ENCODE measurements at regions not wholly inside any gene's neighbourhood (a gene's known extent, or its start where the extent isn't known, plus 50 kb on each side); places are given as distances from the start of the nearest gene placed in this dataset.
A peak's percentile ranks its signal among the peaks of the same experiment; 100 is the strongest.

DNA sequence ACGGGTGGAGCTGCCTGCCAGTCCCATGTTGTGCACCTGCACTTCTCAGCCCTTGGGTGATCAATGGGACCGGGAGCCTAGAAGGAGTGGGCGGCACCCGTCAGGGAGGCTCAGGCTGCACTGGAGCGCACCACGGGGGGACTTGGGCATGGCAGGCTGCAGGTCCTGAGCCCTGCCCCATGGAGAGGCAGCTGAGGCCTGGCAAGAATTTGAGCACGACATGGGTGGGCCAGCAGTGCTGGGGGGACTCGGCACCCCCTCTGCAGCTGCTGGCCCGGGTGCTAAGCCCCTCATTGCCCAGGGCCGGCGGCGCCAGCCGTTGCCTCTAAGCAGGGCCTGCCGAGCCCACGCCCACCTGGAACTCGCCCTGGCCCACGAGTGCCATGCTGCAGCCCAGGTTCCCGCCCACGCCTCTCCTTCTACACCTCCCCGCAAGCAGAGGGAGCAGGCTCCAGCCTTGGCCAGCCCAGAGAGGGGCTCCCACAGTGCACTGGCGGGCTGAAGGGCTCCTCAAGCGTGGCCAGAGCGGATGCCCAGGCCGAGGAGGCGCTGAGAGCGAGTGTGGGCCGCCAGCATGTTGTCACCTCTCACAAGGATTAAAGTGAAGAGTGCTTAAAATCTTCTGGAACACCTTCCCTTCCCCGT, 372.0 kb downstream of the ETS1 start:
- DNase-seq = no peak

DNA sequence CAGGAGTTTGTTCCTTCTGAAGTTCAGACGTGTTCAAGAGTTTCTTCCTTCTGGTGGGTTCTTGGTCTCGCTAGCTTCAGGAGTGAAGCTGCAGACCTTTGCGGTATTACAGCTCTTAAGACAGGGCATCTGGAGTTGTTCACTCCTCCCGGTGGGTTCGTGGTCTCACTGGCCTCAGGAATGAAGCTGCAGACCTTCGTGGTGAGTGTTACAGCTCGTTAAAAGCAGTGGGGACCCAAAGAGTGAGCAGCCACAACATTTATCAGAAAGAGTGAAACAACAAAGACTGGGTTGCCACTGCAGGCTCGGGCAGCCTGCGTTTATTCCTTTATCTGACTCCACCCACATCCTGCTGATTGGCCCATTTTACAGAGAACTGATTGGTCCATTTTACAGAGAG, 373.1 kb downstream of the ETS1 start:
- DNase-seq = no peak

DNA sequence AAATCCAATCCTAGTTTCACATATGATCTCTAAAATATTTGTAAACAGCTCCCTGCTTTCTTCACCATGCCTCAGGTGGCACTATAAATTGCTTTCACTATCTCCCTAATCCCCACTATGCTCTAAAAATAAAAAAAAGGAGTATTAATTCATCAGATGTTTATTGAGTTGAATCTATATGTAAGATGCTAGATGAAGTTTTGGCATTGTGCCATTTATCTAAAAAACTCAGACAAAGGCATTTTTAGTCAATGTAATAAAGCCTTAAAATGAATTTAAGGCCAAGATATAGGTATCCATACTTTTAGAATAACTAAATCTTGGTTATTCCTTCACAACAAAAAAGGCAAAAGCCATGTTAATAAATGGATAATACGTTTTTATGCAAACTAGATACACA, 373.9 kb downstream of the ETS1 start:
- DNase-seq = no peak

DNA sequence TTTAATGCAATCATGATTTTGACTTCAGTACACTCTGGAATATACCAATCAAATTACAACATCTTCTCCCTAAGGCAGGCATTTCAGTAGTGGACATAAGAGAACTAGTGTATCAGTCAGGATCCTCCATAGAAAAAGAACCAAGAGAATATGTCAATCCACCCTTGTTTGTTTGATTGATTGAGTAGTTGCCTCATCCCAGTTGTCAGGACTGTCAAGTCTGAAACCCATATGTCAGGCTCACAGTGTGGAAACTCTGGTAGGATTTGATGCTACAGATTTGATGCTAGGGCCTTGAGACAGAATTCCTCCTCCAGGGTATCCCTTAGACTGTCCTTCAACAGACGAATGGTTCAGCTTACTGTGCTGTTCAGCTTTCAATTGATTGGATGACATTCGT, 375.0 kb downstream of the ETS1 start:
- no peak for DNase-seq

DNA sequence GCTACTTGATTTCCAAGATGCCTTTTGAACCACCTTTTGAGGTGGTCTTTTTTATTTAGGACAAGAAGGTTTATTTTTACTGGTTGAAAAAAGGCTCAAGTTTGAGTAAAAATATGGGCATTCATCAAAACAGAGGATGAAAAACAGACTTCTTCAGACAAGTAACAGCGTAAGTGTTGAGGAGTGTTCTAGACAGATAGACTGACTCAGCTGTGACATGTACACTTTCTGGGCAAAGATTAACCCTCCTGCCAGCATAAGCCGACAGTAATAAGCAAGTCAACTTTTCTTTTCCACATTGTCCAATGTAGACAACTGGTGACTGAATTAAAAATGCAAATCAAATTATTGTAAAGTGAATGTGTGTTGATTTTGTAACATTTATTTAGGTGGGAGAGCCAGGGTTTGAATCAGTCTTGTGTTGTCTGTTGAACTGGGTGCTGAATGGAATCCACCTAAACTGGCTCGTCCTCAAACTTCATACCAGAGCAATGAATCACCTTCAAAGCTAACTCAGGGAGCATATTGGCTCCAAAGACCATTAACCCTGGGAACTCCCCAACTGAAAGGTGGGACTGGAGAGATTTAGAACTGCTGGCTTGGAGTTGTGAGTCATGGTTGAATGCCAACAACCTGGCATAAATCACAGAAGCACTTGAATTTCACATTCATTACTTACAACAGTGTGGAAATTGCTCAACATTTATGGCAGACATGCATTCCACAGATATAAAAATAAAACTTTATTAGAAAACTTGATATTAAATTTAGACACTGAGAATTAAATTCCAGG, 377.0 kb downstream of the ETS1 start:
- no peak for DNase-seq

DNA sequence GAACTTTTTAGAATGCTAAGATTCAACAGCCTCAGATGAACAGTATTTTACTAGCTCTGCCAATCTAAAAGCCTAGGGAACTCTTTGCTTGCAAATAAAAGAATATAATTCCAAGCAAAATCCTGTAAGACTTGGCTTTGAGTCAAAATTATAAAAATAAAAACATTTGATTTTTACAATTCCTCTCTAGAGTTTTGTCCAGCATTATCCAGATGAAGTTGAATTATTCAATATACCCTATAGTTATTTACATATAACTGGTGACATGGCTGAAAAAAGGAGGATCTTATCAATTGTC, 378.3 kb downstream of the ETS1 start:
- DNase-seq = no peak

DNA sequence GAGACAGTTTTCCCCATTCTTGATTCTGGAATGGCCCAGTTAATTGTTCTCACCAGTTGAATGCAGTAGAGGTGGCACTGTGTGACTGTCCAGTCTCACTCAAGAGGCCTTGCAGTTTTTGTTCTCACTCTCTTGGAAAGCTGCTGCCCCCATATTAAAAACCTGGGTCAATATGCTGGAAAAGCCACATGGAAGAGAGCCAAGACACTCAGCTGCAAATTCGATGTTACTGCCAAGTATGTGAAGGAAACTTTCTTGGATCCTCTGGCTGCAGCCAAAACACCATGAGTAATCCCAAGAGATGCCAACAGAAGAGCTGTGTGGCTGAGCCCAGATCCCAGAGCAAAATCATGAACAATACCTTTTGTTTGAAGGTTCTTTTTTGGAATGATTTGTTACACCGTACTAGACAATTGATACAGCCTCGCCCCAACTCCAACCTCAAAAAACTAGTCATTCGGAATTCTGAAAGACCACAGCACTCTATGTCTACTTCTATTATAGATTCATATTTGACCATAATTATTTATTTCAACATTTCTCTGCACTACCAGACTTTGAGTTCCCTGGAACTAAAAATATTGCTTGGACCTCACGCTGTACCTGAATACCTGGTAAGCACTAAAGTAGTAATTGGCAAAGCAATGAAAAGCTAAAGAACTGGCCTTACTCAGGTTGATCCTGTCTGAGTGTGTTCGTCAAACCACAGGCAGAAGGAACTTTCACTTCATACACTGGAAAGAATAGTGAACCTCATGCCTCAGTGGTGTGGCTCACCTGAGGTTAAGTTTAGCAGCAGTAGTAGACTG, 378.8 kb downstream of the ETS1 start:
- no peak for DNase-seq

DNA sequence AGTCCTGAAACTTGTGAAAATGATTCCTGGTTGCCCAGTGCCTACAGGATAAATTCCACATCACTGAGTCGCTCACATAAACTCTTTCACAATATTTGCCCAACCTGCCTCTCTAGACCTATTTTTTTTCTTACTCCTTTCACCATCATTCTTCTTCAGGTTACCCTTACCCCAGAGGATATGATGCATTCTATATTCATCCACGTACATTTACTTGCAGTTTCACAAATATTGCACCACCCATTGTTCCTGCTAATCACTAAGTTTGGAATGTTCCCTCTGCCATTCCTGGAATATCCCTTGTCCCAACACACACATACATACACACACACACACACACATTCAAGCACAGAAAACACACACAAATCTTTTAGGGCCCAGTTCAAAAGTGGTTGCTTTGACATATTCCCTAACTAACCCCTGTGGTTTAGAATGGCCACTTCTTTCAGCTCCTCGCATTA, 379.5 kb downstream of the ETS1 start:
- no peak for DNase-seq

DNA sequence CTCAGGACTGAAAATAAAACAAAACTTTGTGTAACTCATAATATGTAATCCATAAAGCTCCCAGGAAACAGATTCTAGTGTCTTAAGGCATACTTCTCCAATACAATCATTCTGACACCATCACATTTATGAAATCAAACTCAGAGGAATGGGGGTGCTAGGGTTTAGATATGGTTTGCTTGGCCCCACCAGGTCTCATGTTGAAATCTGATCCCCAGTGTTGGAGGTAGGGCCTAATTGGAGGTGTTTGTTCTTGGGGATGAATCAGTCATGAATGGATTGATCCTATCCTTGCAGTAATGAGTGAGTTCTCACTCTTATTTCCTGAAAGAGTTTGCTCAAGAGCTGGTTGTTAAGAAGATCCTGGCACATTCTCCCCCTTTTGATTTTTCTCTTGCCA, 380.9 kb downstream of the ETS1 start:
- DNase-seq = no peak

DNA sequence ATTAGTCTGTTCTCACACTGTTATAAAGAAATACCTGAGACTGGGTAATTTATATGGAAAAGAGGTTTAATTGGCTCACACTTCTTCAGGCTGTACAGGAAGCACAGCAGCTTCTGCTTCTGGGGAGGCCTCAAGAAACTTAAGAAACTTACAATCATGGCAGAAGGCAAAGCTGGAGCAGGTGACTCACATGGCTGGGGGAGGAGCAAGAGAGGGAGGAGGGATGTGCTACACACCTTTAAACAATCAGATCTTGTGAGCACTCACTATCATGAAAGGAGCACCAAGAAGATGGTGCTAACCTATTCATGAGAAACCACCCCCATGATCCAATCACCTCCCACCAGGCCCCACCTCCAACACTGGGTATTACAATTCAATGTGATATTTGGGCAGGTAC, 381.6 kb downstream of the ETS1 start:
- no peak for DNase-seq

DNA sequence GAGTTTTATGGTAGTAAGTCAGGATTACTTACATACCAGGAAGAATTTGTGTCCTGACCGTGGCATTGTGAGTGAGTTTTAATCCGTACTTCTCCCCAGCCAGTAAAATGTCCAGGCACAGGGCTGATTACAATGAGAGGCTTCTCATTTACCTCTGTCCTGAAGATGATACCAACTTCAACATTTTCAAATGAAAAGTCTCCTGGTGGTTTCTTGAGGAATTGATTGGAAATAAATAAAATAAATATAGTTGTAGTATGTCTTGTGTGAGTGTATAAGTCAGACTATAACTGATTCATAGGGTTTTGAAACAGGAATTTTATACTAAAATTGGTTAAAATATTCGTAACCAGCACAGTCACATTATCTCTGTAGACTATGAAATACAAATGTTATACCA, 382.5 kb downstream of the ETS1 start:
- DNase-seq = no peak

DNA sequence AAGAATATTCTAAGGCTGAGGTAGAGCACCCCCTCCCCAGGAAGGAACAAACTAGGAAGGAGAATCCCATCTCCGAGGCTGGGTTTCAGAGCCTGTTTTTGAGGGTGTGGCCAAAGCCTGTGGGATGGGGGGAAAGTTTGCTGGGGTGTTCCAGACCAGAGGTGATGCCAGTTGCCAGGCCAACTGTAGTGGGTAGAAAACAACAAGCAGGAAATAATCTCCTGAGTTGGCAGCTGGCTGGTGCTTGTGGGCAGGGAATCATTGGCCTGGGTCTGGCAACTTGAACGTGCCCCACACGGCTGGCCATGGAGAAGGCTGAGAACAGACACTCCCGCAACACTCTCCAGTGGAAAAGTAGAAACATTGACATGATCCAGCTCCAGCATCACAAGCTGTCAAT, 385.6 kb downstream of the ETS1 start:
- DNase-seq = no peak

DNA sequence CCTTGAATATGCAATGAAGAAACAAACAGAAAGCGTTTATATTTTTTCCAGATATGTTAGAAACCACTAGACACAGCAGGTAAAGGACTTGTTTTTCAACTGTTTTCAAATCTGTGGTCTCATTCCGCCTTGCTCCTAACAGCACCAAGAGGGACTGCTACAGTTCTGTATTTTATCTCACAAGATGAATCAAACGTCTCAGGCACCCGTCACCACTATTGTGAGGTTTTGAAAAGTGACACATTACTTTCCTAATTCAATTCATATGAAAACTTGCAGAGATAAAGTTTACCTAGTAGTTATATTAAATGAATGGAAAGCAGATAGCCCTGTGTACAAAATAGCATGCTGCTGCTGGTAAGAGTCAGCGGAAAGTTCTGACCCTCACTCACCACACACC, 386.3 kb downstream of the ETS1 start:
- no peak for DNase-seq

DNA sequence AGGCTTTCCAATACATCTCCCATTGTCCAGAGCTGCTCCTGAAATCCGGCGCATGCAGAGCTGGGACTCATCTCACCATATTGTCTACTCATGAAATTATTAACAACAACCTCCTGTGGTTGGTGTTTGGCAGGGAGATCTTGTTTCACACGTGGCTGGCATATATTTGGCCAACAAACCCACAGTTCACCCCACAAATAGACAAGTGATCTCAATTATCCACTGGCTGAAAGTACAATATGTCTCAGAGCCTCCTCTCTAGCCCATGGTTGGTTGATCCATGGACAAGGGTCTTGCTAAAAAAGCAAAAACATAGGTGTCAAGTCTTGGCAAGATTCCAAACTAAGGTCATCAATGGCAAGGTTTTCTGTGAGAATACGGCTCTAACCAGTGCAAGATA, 386.9 kb downstream of the ETS1 start:
- DNase-seq = no peak

DNA sequence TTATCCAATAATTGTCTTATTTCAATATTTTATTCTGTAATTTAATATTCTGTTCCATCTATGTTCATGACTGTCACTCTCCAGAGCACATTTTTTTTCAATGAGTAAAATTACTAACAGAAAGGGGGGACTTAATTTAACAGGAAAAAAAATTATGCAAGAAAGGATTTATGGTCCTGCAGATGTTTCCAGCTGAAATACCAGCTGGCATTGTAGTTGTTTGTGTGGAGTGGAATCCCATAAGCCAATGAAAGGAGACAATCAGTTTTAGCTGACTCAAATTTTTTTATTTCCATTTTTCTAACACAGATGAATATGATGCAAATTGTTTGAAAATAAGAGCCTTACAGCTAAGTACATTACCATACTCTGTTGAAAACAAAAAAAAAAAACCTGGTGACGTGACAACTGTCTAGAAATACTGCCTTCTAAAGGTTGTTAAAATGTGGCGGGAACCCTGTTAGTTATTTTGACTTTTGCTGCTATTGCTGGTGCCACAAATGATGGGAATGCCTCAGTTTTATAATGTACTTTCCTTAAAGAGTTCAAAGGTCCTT, 389.1 kb downstream of the ETS1 start:
- DNase-seq = no peak

DNA sequence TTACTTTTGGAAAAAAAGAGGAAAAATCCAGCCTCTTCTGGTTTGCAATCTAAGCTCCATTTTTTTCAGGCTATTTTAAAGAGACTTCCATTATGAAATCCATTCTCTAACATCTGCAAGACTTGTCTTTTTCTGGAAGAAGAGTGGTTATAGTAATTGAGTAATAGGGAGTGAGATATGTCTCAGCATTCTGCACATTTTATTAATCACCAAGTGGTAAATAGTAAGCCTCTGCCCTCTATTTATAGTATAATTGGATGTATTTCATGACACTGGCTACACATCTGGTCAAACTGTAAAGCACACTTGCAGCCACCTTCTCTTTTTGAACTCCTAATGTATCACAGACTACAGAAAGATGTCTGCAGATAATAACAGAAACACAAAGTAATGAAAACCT, 391.1 kb downstream of the ETS1 start:
- no peak for DNase-seq

DNA sequence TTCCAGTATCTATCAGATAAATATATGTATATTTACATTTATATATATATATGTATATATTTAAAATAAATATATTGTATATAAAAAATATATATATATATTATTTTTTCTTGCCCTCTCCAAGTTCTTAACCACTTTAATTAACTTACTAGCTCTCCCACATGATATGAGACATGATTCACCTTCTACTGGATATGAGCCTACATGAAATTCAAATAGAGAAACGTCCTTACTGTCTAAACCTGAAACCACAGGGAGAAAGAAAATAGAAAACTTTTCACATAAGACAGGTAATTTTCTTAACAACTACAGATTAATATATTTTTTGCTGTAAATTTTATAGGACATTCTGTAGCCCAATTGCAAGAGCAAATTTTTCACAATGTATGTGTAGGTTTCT, 391.6 kb downstream of the ETS1 start:
- DNase-seq = no peak

DNA sequence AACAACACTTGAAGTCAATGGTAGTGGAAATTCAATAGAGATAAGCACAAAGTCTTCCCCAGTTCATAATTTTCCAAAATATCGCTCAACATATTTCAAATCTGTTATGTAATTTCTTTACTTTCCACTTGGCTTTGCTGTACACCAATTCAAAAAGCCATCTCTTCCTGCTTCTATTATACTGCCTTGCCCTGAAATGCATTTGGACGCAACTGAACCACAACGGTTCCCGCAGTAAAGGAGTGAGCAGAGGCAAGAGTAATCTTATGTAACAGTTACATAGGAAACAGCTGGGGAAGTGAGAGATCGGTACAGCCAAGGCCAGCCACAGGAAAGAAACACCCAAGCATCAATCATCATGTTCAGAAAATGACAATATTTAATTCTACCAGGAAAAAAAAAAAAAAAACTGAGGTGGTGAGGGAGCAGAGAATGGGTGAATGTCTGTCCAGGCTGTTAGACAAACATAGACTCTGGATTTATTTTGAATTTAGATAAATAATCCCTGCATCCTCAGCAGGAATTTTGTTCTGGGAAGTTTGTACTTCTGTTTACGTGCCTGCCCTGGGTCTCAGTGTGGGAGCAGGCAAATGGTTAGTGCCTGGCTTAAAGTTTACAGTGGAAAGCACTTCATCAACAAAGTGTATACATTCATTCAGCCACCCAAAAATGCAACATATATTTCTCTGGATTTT, 392.2 kb downstream of the ETS1 start:
- DNase-seq = peak; percentile 71

DNA sequence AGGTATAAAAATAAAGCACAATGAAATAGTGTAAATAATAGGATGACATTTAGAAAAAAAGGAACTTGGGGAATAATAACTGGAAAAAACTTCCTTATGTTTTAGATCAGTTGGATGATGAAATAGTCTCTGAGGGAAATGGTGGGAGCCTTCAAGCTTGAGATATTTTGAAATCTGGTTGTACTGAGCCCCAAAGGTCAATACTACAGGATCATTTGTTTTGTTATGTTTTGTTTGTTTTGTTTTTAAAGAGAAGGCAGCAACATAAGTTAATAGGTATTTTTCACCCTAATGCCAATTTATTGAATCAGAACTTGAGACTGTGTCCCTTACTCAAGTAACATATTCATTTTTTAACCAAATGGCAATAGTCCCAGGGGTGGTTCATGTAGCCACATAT, 393.1 kb downstream of the ETS1 start:
- DNase-seq = no peak

DNA sequence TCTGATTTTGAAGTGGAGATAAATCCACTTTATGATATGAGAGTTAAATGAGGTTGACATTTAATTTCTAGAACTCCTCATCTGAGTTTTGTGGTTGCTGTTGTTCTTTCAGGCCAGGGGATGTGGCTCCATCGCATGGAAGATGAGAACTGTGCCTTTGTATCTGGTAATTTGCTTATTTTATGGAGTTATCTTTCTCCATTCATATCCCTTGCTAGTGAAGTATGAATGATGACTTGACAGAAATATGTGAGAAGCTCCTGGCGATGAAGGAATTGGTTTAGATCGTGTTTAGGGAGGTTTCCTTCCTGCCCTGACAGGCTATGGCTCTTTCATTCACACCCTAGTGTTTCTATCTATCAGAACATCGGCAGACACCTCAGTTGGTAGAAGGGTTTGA, 393.7 kb downstream of the ETS1 start:
- no peak for DNase-seq

DNA sequence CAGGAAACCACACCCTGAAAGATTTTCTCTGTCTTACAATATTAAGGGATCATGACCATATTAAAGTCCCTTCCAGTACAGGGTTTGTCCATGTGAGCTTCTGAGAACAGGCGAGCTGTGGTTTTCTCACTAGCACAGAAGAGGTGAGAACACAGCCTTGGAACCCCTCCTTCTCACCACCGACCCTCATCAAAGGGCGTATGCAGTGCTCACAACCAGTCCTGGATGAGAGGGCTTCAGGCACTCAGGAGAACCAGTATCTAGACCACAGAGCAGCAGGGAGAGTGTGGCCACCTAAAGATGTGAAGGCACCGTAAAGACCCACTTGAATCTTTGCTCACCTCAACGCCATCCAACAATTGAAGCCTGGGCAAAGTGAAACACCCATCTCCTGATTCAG, 397.0 kb downstream of the ETS1 start:
- DNase-seq = peak; percentile 40

DNA sequence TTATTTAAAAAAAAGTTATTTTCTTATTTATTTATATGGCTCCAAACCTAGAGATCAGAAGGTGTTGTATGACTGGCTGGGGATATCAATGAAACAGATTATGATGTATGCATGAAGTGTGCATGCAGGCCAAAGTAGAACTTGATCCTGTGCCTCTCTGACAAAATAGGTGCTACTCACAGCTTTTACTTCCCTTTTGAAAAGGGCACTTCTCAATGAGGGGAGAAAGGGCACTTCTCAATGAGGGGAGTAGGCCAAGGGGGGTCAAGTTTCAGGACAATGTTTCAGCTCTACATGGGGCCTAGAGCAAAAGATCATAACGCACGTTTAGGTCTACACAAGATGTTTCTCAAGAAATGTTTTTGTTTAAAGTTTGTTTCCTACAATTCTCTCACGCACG, 397.5 kb downstream of the ETS1 start:
- DNase-seq = no peak

DNA sequence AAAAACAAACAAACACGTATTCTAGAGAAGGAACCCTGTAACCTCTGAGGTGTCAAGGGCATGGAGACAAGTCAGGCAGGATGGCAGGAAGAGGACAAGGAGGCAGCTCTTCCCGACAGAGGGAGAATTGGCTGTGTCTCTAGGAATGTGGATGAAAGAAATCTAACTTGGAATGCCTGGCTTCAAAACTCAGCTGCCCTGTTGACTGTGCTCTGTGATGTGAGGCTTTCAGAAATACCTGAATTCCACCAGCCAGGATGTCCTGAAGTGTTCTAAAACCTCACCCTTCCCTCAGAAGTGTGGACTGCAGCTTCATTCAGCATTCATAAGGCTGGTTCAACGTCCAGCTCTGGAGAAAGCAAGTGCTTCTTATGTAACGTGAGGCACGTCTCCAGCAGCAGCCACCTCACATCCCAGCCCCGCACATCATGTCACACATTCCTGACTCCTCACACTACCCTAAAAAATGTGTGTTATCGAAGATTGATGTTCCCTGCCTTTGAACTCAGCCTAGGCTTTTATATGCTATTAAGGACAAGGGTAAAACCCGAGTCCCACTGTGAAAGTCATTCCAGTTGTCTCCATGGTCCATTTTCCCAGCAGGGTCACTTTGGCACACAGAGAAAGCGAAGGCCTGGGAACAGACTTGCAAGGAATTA, 398.9 kb downstream of the ETS1 start:
- no peak for DNase-seq
